SK-N-SH (cell line): ENCODE measurements at regions not wholly inside any gene's neighbourhood (a gene's known extent, or its start where the extent isn't known, plus 50 kb on each side); places are given as distances from the start of the nearest gene placed in this dataset.

Experiments
- CTCF ChIA-PET: fragments of 300-600, 350-600 bp; formaldehyde crosslinking; extraction: SDS; loops from one replicate; lab custom pipeline; 2021; lab: Yijun Ruan, JAX
- POLR2A ChIA-PET: fragments of 350-600 bp; sonication (Branson Sonifier 250); formaldehyde crosslinking; extraction: SDS; loops from one replicate; lab custom pipeline; 2020; ENCODE audit warnings: antibody characterized with exemption, inconsistent platforms; lab: Yijun Ruan, JAX
- DNase-seq: peaks from one replicate; pipeline ENCODE4 v3.0.0; 2012
- H2AFZ ChIP-seq: fragments of 200-600 bp; sonication (generic); 2 replicates; pipeline ENCODE4 v1.8.1; 2016; ENCODE audit warnings: antibody characterized with exemption, mild to moderate bottlenecking, low read depth
- H3F3A ChIP-seq: fragments of 200-600 bp; sonication (generic); replicated peaks from 2 replicates; pipeline ENCODE3; 2016; ENCODE audit warnings: antibody characterized with exemption, mild to moderate bottlenecking; ENCODE audit not compliant: insufficient read depth
- H3K27ac ChIP-seq, 2 experiments: fragments of 200-500 bp in 1 of 2; fragments of 200-600 bp in 1 of 2; sonication (Bioruptor generic) in 1 of 2; sonication (generic), shearing (Covaris generic) in 1 of 2; 2 replicates each; pipeline versions ENCODE4 v1.5.1 to v1.6.1; 2014 to 2016; ENCODE audit warnings: low read depth in 2 of 2, inconsistent platforms in 1 of 2, low read length in 1 of 2, mild to moderate bottlenecking in 1 of 2, mixed read lengths in 1 of 2
- H3K27me3 ChIP-seq: fragments of 200-600 bp; sonication (generic), shearing (Covaris generic); 2 replicates; pipeline ENCODE4 v1.6.1; 2016; ENCODE audit warnings: mixed run types; ENCODE audit not compliant: insufficient read depth
- H3K36me3 ChIP-seq, 2 experiments: fragments of 200-500 bp in 1 of 2; fragments of 200-600 bp in 1 of 2; sonication (Bioruptor generic) in 1 of 2; sonication (generic) in 1 of 2; replicated peaks in 1 of 2; 2 replicates each; pipeline versions ENCODE3 to v1.5.1; 2014 to 2016; ENCODE audit warnings: low read length in 1 of 2, mild to moderate bottlenecking in 1 of 2; ENCODE audit not compliant: insufficient read depth in 2 of 2, control insufficient read depth in 1 of 2
- H3K4me1 ChIP-seq, 2 experiments: fragments of 200-500 bp in 1 of 2; fragments of 200-600 bp in 1 of 2; sonication (Bioruptor generic) in 1 of 2; sonication (generic), shearing (Covaris generic) in 1 of 2; 2 replicates each; pipeline versions ENCODE4 v1.5.1 to v1.6.1; 2014 to 2016; ENCODE audit warnings: low read depth in 1 of 2, low read length in 1 of 2, mixed run types in 1 of 2; ENCODE audit not compliant: insufficient read depth in 2 of 2, control insufficient read depth in 1 of 2
- H3K4me2 ChIP-seq: fragments of 200-600 bp; sonication (generic), shearing (Covaris generic); 2 replicates; pipeline ENCODE4 v1.6.1; 2017; ENCODE audit warnings: mixed run types
- H3K4me3 ChIP-seq, 2 experiments: fragments of 200-500 bp in 1 of 2; fragments of 200-600 bp in 1 of 2; sonication (Bioruptor generic) in 1 of 2; sonication (generic), shearing (Covaris generic) in 1 of 2; 2 replicates each; pipeline versions ENCODE4 v1.5.1 to v1.8.1; 2014 to 2016; ENCODE audit warnings: low read depth in 2 of 2, inconsistent platforms in 1 of 2, low read length in 1 of 2, mild to moderate bottlenecking in 1 of 2, mixed read lengths in 1 of 2, moderate library complexity in 1 of 2
- H3K79me2 ChIP-seq: fragments of 200-600 bp; sonication (generic); 2 replicates; pipeline ENCODE4 v1.8.1; 2017; ENCODE audit warnings: mild to moderate bottlenecking; ENCODE audit not compliant: insufficient read depth
- H3K9ac ChIP-seq: fragments of 200-600 bp; sonication (generic); 2 replicates; pipeline ENCODE4 v1.6.1; 2017; ENCODE audit warnings: mixed run types
- H3K9me2 ChIP-seq: fragments of 200-600 bp; sonication (generic); 2 replicates; pipeline ENCODE4 v1.6.1; 2017; ENCODE audit warnings: mixed run types
- H3K9me3 ChIP-seq: fragments of 200-600 bp; sonication (generic); 2 replicates; pipeline ENCODE4 v1.6.1; 2017; ENCODE audit warnings: mixed run types, mild to moderate bottlenecking, moderate library complexity
- H4K20me1 ChIP-seq: fragments of 200-600 bp; sonication (generic); 2 replicates; pipeline ENCODE4 v1.6.1; 2017; ENCODE audit warnings: mild to moderate bottlenecking, mixed run types; ENCODE audit not compliant: insufficient read depth
- ELF1 ChIP-seq: IDR thresholded peaks from 2 replicates; pipeline ENCODE4 v1.4.0; 2012
- EP300 ChIP-seq, 2 experiments: IDR thresholded peaks; 2 replicates each; pipeline versions ENCODE4 v1.4.0 to v1.6.1; 2012; ENCODE audit warnings: borderline replicate concordance in 1 of 2, low read depth in 1 of 2, low read length in 1 of 2
- EZH2phosphoT487 ChIP-seq: fragments of 200-600 bp; sonication (generic); IDR thresholded peaks from 2 replicates; pipeline ENCODE4 v1.6.1; 2017; ENCODE audit warnings: low read depth, mixed run types, mild to moderate bottlenecking, antibody characterized with exemption, moderate library complexity, borderline replicate concordance
- FOSL2 ChIP-seq: IDR thresholded peaks from 2 replicates; pipeline ENCODE4 v1.4.0; 2012; ENCODE audit warnings: low read depth, mild to moderate bottlenecking, moderate library complexity, borderline replicate concordance
- GABPA ChIP-seq: IDR thresholded peaks from 2 replicates; pipeline ENCODE4 v1.4.0; 2012; ENCODE audit warnings: low read depth, mild to moderate bottlenecking
- GATA2 ChIP-seq: sonication (generic); formaldehyde crosslinking; IDR thresholded peaks from 2 replicates; pipeline ENCODE4 v1.5.0; 2020; ENCODE audit warnings: mild to moderate bottlenecking, missing genetic modification reagents
- NFIC ChIP-seq: IDR thresholded peaks from 2 replicates; pipeline ENCODE4 v1.4.0; 2012; ENCODE audit warnings: borderline replicate concordance
- NRF1 ChIP-seq: IDR thresholded peaks from 2 replicates; pipeline ENCODE4 v1.6.1; 2012; ENCODE audit warnings: low read depth, mild to moderate bottlenecking, low read length
- RAD21 ChIP-seq: IDR thresholded peaks from 2 replicates; pipeline ENCODE4 v1.6.1; 2012; ENCODE audit warnings: mild to moderate bottlenecking, low read length
- RCOR1 ChIP-seq: fragments of 150-350 bp; IDR thresholded peaks from 2 replicates; pipeline ENCODE4 v1.6.1; 2017; ENCODE audit warnings: antibody characterized with exemption, low read length
- RFX5 ChIP-seq: IDR thresholded peaks from 2 replicates; pipeline ENCODE4 v1.6.1; 2012; ENCODE audit warnings: mild to moderate bottlenecking, improper control_type of control experiment, low read length
- SMC3 ChIP-seq: IDR thresholded peaks from 2 replicates; pipeline ENCODE4 v1.6.1; 2012; ENCODE audit warnings: low read depth, low read length, improper control_type of control experiment
- TCF12 ChIP-seq: IDR thresholded peaks from 2 replicates; pipeline ENCODE4 v1.4.0; 2012
- TEAD4 ChIP-seq: IDR thresholded peaks from 2 replicates; pipeline ENCODE4 v1.4.0; 2012; ENCODE audit warnings: mild to moderate bottlenecking, borderline replicate concordance; ENCODE audit not compliant: insufficient read depth
- YY1 ChIP-seq: IDR thresholded peaks from 2 replicates; pipeline ENCODE4 v1.4.0; 2012; ENCODE audit warnings: low read depth, mild to moderate bottlenecking
- WGBS: methylation state at CpG from one replicate; pipeline ENCODE4 v1.1.6; 2017; ENCODE audit warnings: low lambda C conversion rate; 5-methylcytosine and 5-hydroxymethylcytosine counted together
- TF ChIP-seq, protein P1 (sequence below): IDR thresholded peaks from 2 replicates; pipeline ENCODE4 v1.4.0; 2012; ENCODE audit warnings: low read depth, borderline replicate concordance
- TF ChIP-seq, protein P2 (sequence below): fragments of 200-600 bp; sonication (generic); IDR thresholded peaks from 2 replicates; pipeline ENCODE4 v1.6.1; 2017; ENCODE audit warnings: antibody characterized with exemption, mild to moderate bottlenecking, moderate library complexity
- TF ChIP-seq, protein P3 (sequence below): fragments of 150-350 bp; IDR thresholded peaks from 2 replicates; pipeline ENCODE4 v1.6.1; 2016; ENCODE audit warnings: mild to moderate bottlenecking, low read depth, low read length

DNA sequence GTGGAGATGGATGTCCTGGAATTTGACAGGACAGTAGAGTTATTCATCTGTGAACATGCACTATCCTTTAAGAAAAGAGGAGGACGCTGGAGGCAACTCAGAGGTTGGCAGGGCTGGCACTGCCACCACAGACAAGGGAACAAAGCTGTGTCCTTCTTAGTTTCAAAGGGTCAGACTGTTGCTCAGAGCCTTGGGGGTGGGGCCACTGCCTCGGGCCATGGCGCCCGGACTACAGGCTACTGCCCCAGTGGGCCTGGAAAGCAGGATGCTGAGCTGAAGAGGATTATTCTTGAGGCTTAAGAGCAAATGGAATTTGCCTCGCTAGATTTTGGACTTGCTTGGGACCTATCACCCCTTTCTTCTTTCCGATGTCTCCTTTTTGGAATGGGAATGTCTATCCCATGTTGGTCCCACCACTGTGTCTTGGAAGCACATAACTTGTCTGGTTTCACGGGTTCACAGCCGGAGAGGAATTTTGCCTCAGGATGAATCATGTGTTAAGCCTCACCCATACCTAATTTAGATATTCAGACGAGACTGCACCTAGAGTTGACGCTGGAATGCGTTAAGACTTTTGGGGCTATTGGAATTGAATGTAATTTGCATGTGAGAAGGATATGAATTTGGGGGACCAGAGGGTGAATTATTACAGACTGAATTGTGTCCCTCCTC is 114.8 kb upstream of the RFLNA start:
- Histone ChIP-seq H3K4me2 (no peak overlapping the region), H3K27me3 (no peaks in the 10 kb centered on the region), H4K20me1 (no peaks in the 10 kb centered on the region), H3K79me2 (no peaks in the 10 kb centered on the region), H3K4me1 (peaks cover 0 to 10% of the 10 kb centered on the region in 2 experiments; a peak in 1 of 4 replicates), H3K27ac (no peak overlapping the region), H3F3A (no peaks in the 10 kb centered on the region), H3K36me3 (no peaks in the 10 kb centered on the region), H3K9me2 (no peaks in the 10 kb centered on the region), H3K9me3 (no peaks in the 10 kb centered on the region), H3K4me3 (no peak overlapping the region), H3K9ac (no peak overlapping the region), H2AFZ (no peak overlapping the region)
- ChIA-PET POLR2A (no interaction called here), CTCF (no interaction called here)
- WGBS: 58% methylated on average over 10 of the region's 11 CpGs
- TF ChIP-seq EZH2phosphoT487 (no peak), EP300 (IDR thresholded peaks at IDR 0.05; ENCODE audit: borderline replicate concordance in 1 of 2, low read depth in 1 of 2, low read length in 1 of 2) (no peak)
- TF ChIP-seq, protein P1, sequence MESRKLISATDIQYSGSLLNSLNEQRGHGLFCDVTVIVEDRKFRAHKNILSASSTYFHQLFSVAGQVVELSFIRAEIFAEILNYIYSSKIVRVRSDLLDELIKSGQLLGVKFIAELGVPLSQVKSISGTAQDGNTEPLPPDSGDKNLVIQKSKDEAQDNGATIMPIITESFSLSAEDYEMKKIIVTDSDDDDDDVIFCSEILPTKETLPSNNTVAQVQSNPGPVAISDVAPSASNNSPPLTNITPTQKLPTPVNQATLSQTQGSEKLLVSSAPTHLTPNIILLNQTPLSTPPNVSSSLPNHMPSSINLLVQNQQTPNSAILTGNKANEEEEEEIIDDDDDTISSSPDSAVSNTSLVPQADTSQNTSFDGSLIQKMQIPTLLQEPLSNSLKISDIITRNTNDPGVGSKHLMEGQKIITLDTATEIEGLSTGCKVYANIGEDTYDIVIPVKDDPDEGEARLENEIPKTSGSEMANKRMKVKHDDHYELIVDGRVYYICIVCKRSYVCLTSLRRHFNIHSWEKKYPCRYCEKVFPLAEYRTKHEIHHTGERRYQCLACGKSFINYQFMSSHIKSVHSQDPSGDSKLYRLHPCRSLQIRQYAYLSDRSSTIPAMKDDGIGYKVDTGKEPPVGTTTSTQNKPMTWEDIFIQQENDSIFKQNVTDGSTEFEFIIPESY: no peak
- DNase-seq: no peak

DNA sequence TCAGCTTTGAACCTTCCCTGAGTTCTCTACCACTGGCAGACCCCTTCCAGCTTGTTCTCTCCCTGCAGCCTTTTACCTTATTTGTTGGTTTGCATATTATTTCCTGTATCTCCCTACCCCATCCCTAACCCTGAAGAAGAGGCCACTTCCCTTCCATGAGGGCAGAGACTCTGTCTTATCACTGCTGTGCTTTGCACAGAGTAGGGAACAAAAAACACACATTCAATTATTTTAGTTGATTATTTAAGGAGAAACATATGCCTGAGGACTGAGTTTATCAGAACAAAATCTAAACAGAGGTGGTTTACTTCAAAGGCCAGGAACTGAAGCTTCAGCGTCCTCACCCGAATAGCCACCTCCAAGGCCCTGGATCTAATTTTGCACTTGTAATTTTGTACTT is 111.7 kb upstream of the RFLNA start:
- POLR2A ChIA-PET: no interaction called here
- Histone ChIP-seq H3K4me3 (no peak overlapping the region), H3K27ac (no peak overlapping the region), H3K9me2 (no peaks in the 10 kb centered on the region), H3K4me1 (peaks cover 0 to 11% of the 10 kb centered on the region in 2 experiments; a peak in 1 of 4 replicates), H2AFZ (no peak overlapping the region), H3K9ac (no peak overlapping the region), H3K36me3 (no peaks in the 10 kb centered on the region), H4K20me1 (no peaks in the 10 kb centered on the region), H3K79me2 (no peaks in the 10 kb centered on the region), H3F3A (no peaks in the 10 kb centered on the region), H3K27me3 (no peaks in the 10 kb centered on the region), H3K9me3 (no peaks in the 10 kb centered on the region), H3K4me2 (no peak overlapping the region)
- WGBS: 58% methylated on average over 2 of the region's 2 CpGs
- TF ChIP-seq RAD21 (no peak), EP300 (IDR thresholded peaks at IDR 0.05; ENCODE audit: borderline replicate concordance in 1 of 2, low read depth in 1 of 2, low read length in 1 of 2) (peak in 1 of 2 experiments; percentile 18; a peak in 1 of 4 replicates), SMC3 (no peak), GATA2 (CRISPR knock-in tag) (peak; percentile 64)
- no peak for DNase-seq
- CTCF ChIA-PET: no interaction called here

DNA sequence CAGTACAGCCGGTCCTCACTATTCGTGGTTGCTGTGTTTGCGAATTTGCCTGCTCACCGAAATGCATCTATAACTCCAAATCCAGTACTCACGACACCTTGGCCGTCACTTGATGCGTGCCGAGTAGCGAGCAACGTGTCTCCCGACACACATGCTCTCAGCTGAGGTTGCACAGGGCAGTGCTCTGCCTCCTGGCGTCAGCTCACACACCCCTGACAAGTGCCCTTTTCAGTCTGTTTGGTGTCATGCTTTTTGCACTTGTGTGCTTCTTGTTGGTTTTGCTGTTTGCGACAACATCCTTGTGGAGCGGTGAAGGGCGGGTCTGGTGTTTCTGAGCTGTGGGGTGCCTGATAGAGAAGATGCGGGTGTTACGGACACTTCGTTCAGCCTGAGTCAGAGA is 110.4 kb upstream of the RFLNA start:
- H3K4me3 ChIP-seq: no peak overlapping the region
- no peaks in the 10 kb centered on the region for H3K9me3 ChIP-seq
- H3K4me2 ChIP-seq: no peak overlapping the region
- H3F3A ChIP-seq: no peaks in the 10 kb centered on the region
- no peaks in the 10 kb centered on the region for H3K9me2 ChIP-seq
- ChIA-PET CTCF (interaction anchor here (0.7 kb wide), 1 partner anchor 89 kb away, joined by 3 read pairs; no protein-coding TSS in a partner anchor), POLR2A (no interaction called here)
- no peak overlapping the region for H3K27ac ChIP-seq
- no peak overlapping the region for H3K9ac ChIP-seq
- H3K4me1 ChIP-seq: peaks cover 0 to 11% of the 10 kb centered on the region in 2 experiments; a peak in 1 of 4 replicates
- no peaks in the 10 kb centered on the region for H3K79me2 ChIP-seq
- no peaks in the 10 kb centered on the region for H3K27me3 ChIP-seq
- H3K36me3 ChIP-seq: no peaks in the 10 kb centered on the region
- WGBS: 83% methylated on average over 18 of the region's 18 CpGs
- H4K20me1 ChIP-seq: no peaks in the 10 kb centered on the region
- H2AFZ ChIP-seq: no peak overlapping the region
- no peak for DNase-seq
- TF ChIP-seq EP300 (IDR thresholded peaks at IDR 0.05; ENCODE audit: borderline replicate concordance in 1 of 2, low read depth in 1 of 2, low read length in 1 of 2) (no peak), ELF1 (no peak), RAD21 (no peak), FOSL2 (no peak), TEAD4 (no peak), TCF12 (no peak), GABPA (no peak), NRF1 (no peak), YY1 (no peak), NFIC (no peak), RCOR1 (no peak), RFX5 (no peak)
- TF ChIP-seq, protein P2, sequence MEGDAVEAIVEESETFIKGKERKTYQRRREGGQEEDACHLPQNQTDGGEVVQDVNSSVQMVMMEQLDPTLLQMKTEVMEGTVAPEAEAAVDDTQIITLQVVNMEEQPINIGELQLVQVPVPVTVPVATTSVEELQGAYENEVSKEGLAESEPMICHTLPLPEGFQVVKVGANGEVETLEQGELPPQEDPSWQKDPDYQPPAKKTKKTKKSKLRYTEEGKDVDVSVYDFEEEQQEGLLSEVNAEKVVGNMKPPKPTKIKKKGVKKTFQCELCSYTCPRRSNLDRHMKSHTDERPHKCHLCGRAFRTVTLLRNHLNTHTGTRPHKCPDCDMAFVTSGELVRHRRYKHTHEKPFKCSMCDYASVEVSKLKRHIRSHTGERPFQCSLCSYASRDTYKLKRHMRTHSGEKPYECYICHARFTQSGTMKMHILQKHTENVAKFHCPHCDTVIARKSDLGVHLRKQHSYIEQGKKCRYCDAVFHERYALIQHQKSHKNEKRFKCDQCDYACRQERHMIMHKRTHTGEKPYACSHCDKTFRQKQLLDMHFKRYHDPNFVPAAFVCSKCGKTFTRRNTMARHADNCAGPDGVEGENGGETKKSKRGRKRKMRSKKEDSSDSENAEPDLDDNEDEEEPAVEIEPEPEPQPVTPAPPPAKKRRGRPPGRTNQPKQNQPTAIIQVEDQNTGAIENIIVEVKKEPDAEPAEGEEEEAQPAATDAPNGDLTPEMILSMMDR: no peak
- TF ChIP-seq, protein P3, sequence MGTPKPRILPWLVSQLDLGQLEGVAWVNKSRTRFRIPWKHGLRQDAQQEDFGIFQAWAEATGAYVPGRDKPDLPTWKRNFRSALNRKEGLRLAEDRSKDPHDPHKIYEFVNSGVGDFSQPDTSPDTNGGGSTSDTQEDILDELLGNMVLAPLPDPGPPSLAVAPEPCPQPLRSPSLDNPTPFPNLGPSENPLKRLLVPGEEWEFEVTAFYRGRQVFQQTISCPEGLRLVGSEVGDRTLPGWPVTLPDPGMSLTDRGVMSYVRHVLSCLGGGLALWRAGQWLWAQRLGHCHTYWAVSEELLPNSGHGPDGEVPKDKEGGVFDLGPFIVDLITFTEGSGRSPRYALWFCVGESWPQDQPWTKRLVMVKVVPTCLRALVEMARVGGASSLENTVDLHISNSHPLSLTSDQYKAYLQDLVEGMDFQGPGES: no peak
